ENCODE measurements at regions not wholly inside any gene's neighbourhood (a gene's known extent, or its start where the extent isn't known, plus 50 kb on each side); places are given as distances from the start of the nearest gene placed in this dataset.
"Not testable (repeated sequence)": the region's sequence is repeated elsewhere in the genome, so short reads cannot be mapped to it uniquely, and the experiment has no call there.

- TF ChIP-seq CTCF (IDR thresholded peaks at IDR 0.05) = no peak
- Histone ChIP-seq H3K4me1 (ENCODE audit: control insufficient read depth in 1 of 2, insufficient read depth in 1 of 2, low read depth in 1 of 2, low read length in 1 of 2) (no peaks in the 10 kb centered on the region), H3K36me3 (no peaks in the 10 kb centered on the region), H3K27me3 (no peaks in the 10 kb centered on the region), H3K27ac (no peak overlapping the region), H3K4me3 (ENCODE audit: low read depth in 1 of 2, low read length in 1 of 2) (no peak overlapping the region), H3K9me3 (no peaks in the 10 kb centered on the region)
Observed at GRCh38 chr3:158953131-158953530, 151.3 kb downstream of the MFSD1 start.

- TF ChIP-seq CTCF (IDR thresholded peaks at IDR 0.05) = no peak
Observed at GRCh38 chr3:158954420-158954819, 152.6 kb downstream of the MFSD1 start.

DNA sequence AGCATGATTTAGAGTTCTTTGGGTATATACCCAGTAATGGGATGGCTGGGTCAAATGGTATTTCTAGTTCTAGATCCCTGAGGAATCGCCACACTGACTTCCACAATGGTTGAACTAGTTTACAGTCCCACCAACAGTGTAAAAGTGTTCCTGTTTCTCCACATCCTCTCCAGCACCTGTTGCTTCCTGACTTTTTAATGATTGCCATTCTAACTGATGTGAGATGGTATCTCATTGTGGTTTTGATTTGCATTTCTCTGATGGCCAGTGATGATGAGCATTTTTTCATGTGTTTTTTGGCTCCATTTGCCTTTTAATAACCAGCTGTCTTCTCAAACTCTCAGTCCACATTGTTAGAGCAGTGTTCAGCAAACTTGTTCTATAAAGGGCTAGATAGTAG, 155.9 kb downstream of the MFSD1 start:
- H3K9me3 ChIP-seq; H3K4me3 ChIP-seq (ENCODE audit: low read depth in 1 of 2, low read length in 1 of 2); H3K36me3 ChIP-seq; H3K27me3 ChIP-seq; H3K27ac ChIP-seq; H3K4me1 ChIP-seq (ENCODE audit: control insufficient read depth in 1 of 2, insufficient read depth in 1 of 2, low read depth in 1 of 2, low read length in 1 of 2): not testable (repeated sequence)

More at GRCh38 chr3:158954420-158954819, 152.6 kb downstream of the MFSD1 start:
- Histone ChIP-seq H3K4me1 (ENCODE audit: control insufficient read depth in 1 of 2, insufficient read depth in 1 of 2, low read depth in 1 of 2, low read length in 1 of 2) (no peaks in the 10 kb centered on the region), H3K27me3 (no peaks in the 10 kb centered on the region), H3K4me3 (ENCODE audit: low read depth in 1 of 2, low read length in 1 of 2) (no peak overlapping the region), H3K27ac (no peak overlapping the region), H3K9me3 (no peaks in the 10 kb centered on the region), H3K36me3 (no peaks in the 10 kb centered on the region)

DNA sequence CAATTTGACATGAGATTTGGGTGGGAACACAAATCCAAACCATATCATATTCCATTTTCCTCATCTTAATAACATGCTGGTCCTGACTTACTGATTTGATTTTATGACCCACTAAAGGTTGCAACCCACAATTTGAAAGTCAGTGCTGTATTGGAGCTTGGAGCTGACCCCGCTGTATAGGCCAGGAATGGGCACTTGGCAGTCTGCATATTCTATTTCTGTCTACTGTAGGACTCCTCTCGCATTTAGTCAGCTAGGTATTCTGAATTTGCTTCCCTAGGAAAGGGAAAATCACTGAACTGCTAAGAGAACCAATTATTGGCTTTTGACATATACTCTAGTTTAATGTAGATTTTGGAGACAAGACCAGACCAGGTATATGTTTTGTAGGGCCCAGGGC, 157.0 kb downstream of the MFSD1 start:
- no peak overlapping the region for H3K4me3 ChIP-seq (ENCODE audit: low read depth in 1 of 2, low read length in 1 of 2)
- no peaks in the 10 kb centered on the region for H3K9me3 ChIP-seq
- no peak overlapping the region for H3K27ac ChIP-seq
- no peaks in the 10 kb centered on the region for H3K27me3 ChIP-seq
- no peak for TF ChIP-seq CTCF (IDR thresholded peaks at IDR 0.05)
- no peaks in the 10 kb centered on the region for H3K36me3 ChIP-seq
- H3K4me1 ChIP-seq (ENCODE audit: control insufficient read depth in 1 of 2, insufficient read depth in 1 of 2, low read depth in 1 of 2, low read length in 1 of 2) = no peaks in the 10 kb centered on the region

GRCh38 chr3:158961471-158961870, 159.6 kb downstream of the MFSD1 start:
- TF ChIP-seq CTCF (IDR thresholded peaks at IDR 0.05) = no peak
- no peaks in the 10 kb centered on the region for H3K9me3 ChIP-seq
- H3K27me3 ChIP-seq = no peaks in the 10 kb centered on the region
- H3K4me3 ChIP-seq (ENCODE audit: low read depth in 1 of 2, low read length in 1 of 2) = no peak overlapping the region
- H3K27ac ChIP-seq = no peak overlapping the region
- no peaks in the 10 kb centered on the region for H3K4me1 ChIP-seq (ENCODE audit: control insufficient read depth in 1 of 2, insufficient read depth in 1 of 2, low read depth in 1 of 2, low read length in 1 of 2)
- no peaks in the 10 kb centered on the region for H3K36me3 ChIP-seq

- Histone ChIP-seq H3K4me3 (ENCODE audit: low read depth in 1 of 2, low read length in 1 of 2) (no peak overlapping the region), H3K36me3 (no peaks in the 10 kb centered on the region), H3K27ac (no peak overlapping the region), H3K9me3 (no peaks in the 10 kb centered on the region), H3K4me1 (ENCODE audit: control insufficient read depth in 1 of 2, insufficient read depth in 1 of 2, low read depth in 1 of 2, low read length in 1 of 2) (no peaks in the 10 kb centered on the region), H3K27me3 (no peaks in the 10 kb centered on the region)
- no peak for TF ChIP-seq CTCF (IDR thresholded peaks at IDR 0.05)
Observed at GRCh38 chr3:158961911-158962310, 160.1 kb downstream of the MFSD1 start.

All from neutrophil (primary cell).